Upper lobe of right lung (tissue), 1 donor: ENCODE measurements at regions not wholly inside any gene's neighbourhood (a gene's known extent, or its start where the extent isn't known, plus 50 kb on each side); places are given as distances from the start of the nearest gene placed in this dataset.
"Not testable (repeated sequence)": the region's sequence is repeated elsewhere in the genome, so short reads cannot be mapped to it uniquely, and the experiment has no call there.

Experiments used
- ATAC-seq: fragments of 200-7000 bp; cut with Tn5 transposase; one replicate; pipeline ENCODE4 v1.9.1; 2020; ENCODE audit warnings: mild to moderate bottlenecking, moderate library complexity
- DNase-seq: peaks from one replicate; pipeline ENCODE4 v3.0.0-alpha.2; 2020
- H3K27ac ChIP-seq: fragments of 200-600 bp; one replicate; pipeline ENCODE4 v1.8.0; 2022
- H3K27me3 ChIP-seq: fragments of 200-600 bp; one replicate; pipeline ENCODE4 v1.8.0; 2022; ENCODE audit warnings: mild to moderate bottlenecking
- H3K36me3 ChIP-seq: fragments of 200-600 bp; one replicate; pipeline ENCODE4 v1.8.0; 2022
- H3K4me1 ChIP-seq: fragments of 200-600 bp; one replicate; pipeline ENCODE4 v1.8.0; 2022
- H3K4me3 ChIP-seq: fragments of 200-600 bp; one replicate; pipeline ENCODE4 v1.8.0; 2022; ENCODE audit warnings: mild to moderate bottlenecking
- H3K9me3 ChIP-seq: fragments of 200-600 bp; one replicate; pipeline ENCODE4 v1.8.0; 2022
- CTCF ChIP-seq: fragments of 200-600 bp; IDR thresholded peaks from one replicate; pipeline ENCODE4 v1.8.0; 2022; ENCODE audit warnings: antibody characterized with exemption
- intact Hi-C: fragments of 100-400 bp; cut with DNase I; formaldehyde crosslinking; loops from one replicate; pipeline ENCODE4 v1.11.0; 2022
- donor health status: DM: no; HTN: yes; CAD: no; lungs with severe emphysema.

GRCh38 chr14:106417224-106418049 is 891.1 kb downstream of the TMEM121 start:
- peak; percentile 60 for TF ChIP-seq CTCF
- DNase-seq (peak; percentile 83), ATAC-seq (peak; percentile 97)
- H3K4me1 ChIP-seq, result no peaks in the 10 kb centered on the region
- no peaks in the 10 kb centered on the region for H3K27me3 ChIP-seq
- no peaks in the 10 kb centered on the region for H3K36me3 ChIP-seq
- H3K9me3 ChIP-seq, result no peaks in the 10 kb centered on the region
- no peak overlapping the region for H3K27ac ChIP-seq
- intact Hi-C loops, result no loop called here
- H3K4me3 ChIP-seq, result no peak overlapping the region

- Histone ChIP-seq H3K4me1 (no peaks in the 10 kb centered on the region), H3K27me3 (no peaks in the 10 kb centered on the region), H3K27ac (no peak overlapping the region), H3K4me3 (no peak overlapping the region), H3K36me3 (no peaks in the 10 kb centered on the region), H3K9me3 (no peaks in the 10 kb centered on the region)
- TF ChIP-seq CTCF, result no peak
- intact Hi-C loops, result no loop called here
- no peak for DNase-seq
- ATAC-seq, result no peak
Observed at GRCh38 chr14:106419376-106419965, 893.1 kb downstream of the TMEM121 start.

- H3K27me3 ChIP-seq, H3K36me3 ChIP-seq, intact Hi-C loops, H3K27ac ChIP-seq, H3K4me1 ChIP-seq, H3K9me3 ChIP-seq, H3K4me3 ChIP-seq: not testable (repeated sequence)
- peak; percentile 83 for ATAC-seq
- peak; percentile 70 for DNase-seq
- peak; percentile 52 for TF ChIP-seq CTCF
Observed at GRCh38 chr14:106421431-106422033, 895.1 kb downstream of the TMEM121 start.

- TF ChIP-seq CTCF, result no peak
- no peaks in the 10 kb centered on the region for H3K9me3 ChIP-seq
- H3K4me3 ChIP-seq, result no peak overlapping the region
- ATAC-seq, result no peak
- H3K36me3 ChIP-seq, result no peaks in the 10 kb centered on the region
- H3K27me3 ChIP-seq, result no peaks in the 10 kb centered on the region
- H3K27ac ChIP-seq, result no peak overlapping the region
- intact Hi-C loops, result no loop called here
- no peak for DNase-seq
- no peaks in the 10 kb centered on the region for H3K4me1 ChIP-seq
Observed at GRCh38 chr14:106422066-106422465, 895.7 kb downstream of the TMEM121 start.

GRCh38 chr14:106425150-106425549 is 898.8 kb downstream of the TMEM121 start:
- H3K36me3 ChIP-seq, intact Hi-C loops, H3K9me3 ChIP-seq, ATAC-seq, H3K27ac ChIP-seq, H3K4me1 ChIP-seq, H3K4me3 ChIP-seq, H3K27me3 ChIP-seq, DNase-seq: not testable (repeated sequence)

- peak; percentile 76 for DNase-seq
- Histone ChIP-seq H3K36me3 (no peaks in the 10 kb centered on the region), H3K27ac (no peak overlapping the region), H3K4me1 (no peaks in the 10 kb centered on the region), H3K27me3 (peaks cover 18% of the 10 kb centered on the region), H3K4me3 (no peak overlapping the region), H3K9me3 (no peaks in the 10 kb centered on the region)
- peak; percentile 78 for ATAC-seq
- intact Hi-C loops, result no loop called here
- peak; percentile 60 for TF ChIP-seq CTCF
Observed at GRCh38 chr14:106436310-106436905, 910.0 kb downstream of the TMEM121 start.
